Mesenchymal stem cell (in vitro differentiated cells and primary cell): ENCODE measurements at regions not wholly inside any gene's neighbourhood (a gene's known extent, or its start where the extent isn't known, plus 50 kb on each side); places are given as distances from the start of the nearest gene placed in this dataset.
"Not testable (repeated sequence)": the region's sequence is repeated elsewhere in the genome, so short reads cannot be mapped to it uniquely, and the experiment has no call there.

ENCODE experiments used
- DNase-seq: peaks from one replicate; pipeline ENCODE4 v3.0.0-alpha.2; 2013
- H2AFZ ChIP-seq: one replicate; pipeline ENCODE4 v1.6.1; 2013; ENCODE audit warnings: low read depth, mild to moderate bottlenecking, control low read depth, inconsistent platforms, low read length, moderate library complexity
- H2AK5ac ChIP-seq: 2 replicates; pipeline ENCODE4 v1.6.1; 2013; ENCODE audit warnings: low read length, moderate library complexity, mild to moderate bottlenecking, inconsistent platforms; ENCODE audit not compliant: severe bottlenecking
- H2BK120ac ChIP-seq: one replicate; pipeline ENCODE4 v1.6.1; 2013; ENCODE audit warnings: low read depth, mild to moderate bottlenecking, inconsistent platforms, low read length, moderate library complexity
- H2BK12ac ChIP-seq, 2 experiments: one replicate each; pipeline ENCODE4 v1.6.1; 2013; ENCODE audit warnings: inconsistent platforms in 2 of 2, low read length in 2 of 2, mild to moderate bottlenecking in 2 of 2, moderate library complexity in 2 of 2, control low read depth in 1 of 2
- H2BK15ac ChIP-seq: one replicate; pipeline ENCODE4 v1.6.1; 2013; ENCODE audit warnings: mild to moderate bottlenecking, low read depth, inconsistent platforms; ENCODE audit not compliant: poor library complexity, severe bottlenecking
- H2BK5ac ChIP-seq: 2 replicates; pipeline ENCODE4 v1.6.1; 2013; ENCODE audit warnings: low read depth, mild to moderate bottlenecking, low read length, control low read depth, inconsistent platforms; ENCODE audit not compliant: poor library complexity, severe bottlenecking
- H3K14ac ChIP-seq, 2 experiments: one replicate each; pipeline ENCODE4 v1.6.1; 2013; ENCODE audit warnings: inconsistent platforms in 2 of 2, low read length in 2 of 2, control low read depth in 1 of 2, mild to moderate bottlenecking in 1 of 2, moderate library complexity in 1 of 2
- H3K18ac ChIP-seq, 2 experiments: one replicate each; pipeline ENCODE4 v1.6.1; 2013; ENCODE audit warnings: inconsistent platforms in 2 of 2, low read length in 2 of 2, control low read depth in 1 of 2, low read depth in 1 of 2, mild to moderate bottlenecking in 1 of 2
- H3K23ac ChIP-seq, 2 experiments: one replicate each; pipeline ENCODE4 v1.6.1; 2013; ENCODE audit warnings: inconsistent platforms in 2 of 2, low read length in 2 of 2, mild to moderate bottlenecking in 2 of 2, moderate library complexity in 2 of 2, control low read depth in 1 of 2
- H3K27ac ChIP-seq: 2 replicates; pipeline ENCODE4 v1.5.1; 2013; ENCODE audit warnings: mild to moderate bottlenecking, moderate library complexity, low read length, control low read depth, inconsistent platforms; ENCODE audit not compliant: poor library complexity, severe bottlenecking
- H3K27me3 ChIP-seq, 2 experiments: 2 replicates each; pipeline versions ENCODE4 v1.6.1 to v1.7.0; 2013; ENCODE audit warnings: low read length in 2 of 2, mild to moderate bottlenecking in 2 of 2, moderate library complexity in 2 of 2, control low read depth in 1 of 2, inconsistent platforms in 1 of 2; ENCODE audit not compliant: control insufficient read depth in 1 of 2, insufficient read depth in 1 of 2
- H3K36me3 ChIP-seq, 2 experiments: 2 replicates each; pipeline versions ENCODE4 v1.6.1 to v1.7.0; 2013; ENCODE audit warnings: low read length in 2 of 2, control low read depth in 1 of 2, inconsistent platforms in 1 of 2, low read depth in 1 of 2, mild to moderate bottlenecking in 1 of 2; ENCODE audit not compliant: insufficient read depth in 2 of 2, control insufficient read depth in 1 of 2
- H3K4ac ChIP-seq, 2 experiments: one replicate each; pipeline ENCODE4 v1.6.1; 2013; ENCODE audit warnings: inconsistent platforms in 2 of 2, low read length in 2 of 2, mild to moderate bottlenecking in 2 of 2, moderate library complexity in 2 of 2, control low read depth in 1 of 2, low read depth in 1 of 2
- H3K4me1 ChIP-seq: 2 replicates; pipeline ENCODE4 v1.6.1; 2013; ENCODE audit warnings: low read depth, low read length, control low read depth; ENCODE audit not compliant: control insufficient read depth, insufficient read depth
- H3K4me2 ChIP-seq: 2 replicates; pipeline ENCODE4 v1.6.1; 2013; ENCODE audit warnings: low read length, mild to moderate bottlenecking, inconsistent platforms; ENCODE audit not compliant: poor library complexity, severe bottlenecking
- H3K4me3 ChIP-seq, 2 experiments: 2 replicates each; pipeline versions ENCODE4 v1.5.1 to v1.7.0; 2013; ENCODE audit warnings: low read length in 2 of 2, mild to moderate bottlenecking in 2 of 2, control low read depth in 1 of 2, low read depth in 1 of 2; ENCODE audit not compliant: insufficient read depth in 1 of 2
- H3K79me1 ChIP-seq: replicated peaks from 2 replicates; pipeline ENCODE4 v1.6.1; 2013; ENCODE audit warnings: mild to moderate bottlenecking, control low read depth, low read length, inconsistent platforms; ENCODE audit not compliant: poor library complexity, severe bottlenecking
- H3K9ac ChIP-seq: 2 replicates; pipeline ENCODE4 v1.7.0; 2013; ENCODE audit warnings: mild to moderate bottlenecking, low read length, moderate library complexity
- H3K9me3 ChIP-seq: 2 replicates; pipeline ENCODE4 v1.7.0; 2013; ENCODE audit warnings: mild to moderate bottlenecking, low read length; ENCODE audit not compliant: control insufficient read depth
- H4K8ac ChIP-seq: one replicate; pipeline ENCODE4 v1.6.1; 2013; ENCODE audit warnings: inconsistent platforms, mild to moderate bottlenecking, low read length, moderate library complexity
- H4K91ac ChIP-seq: one replicate; pipeline ENCODE4 v1.6.1; 2013; ENCODE audit warnings: mild to moderate bottlenecking, low read length, inconsistent platforms
- WGBS: methylation state at CpG from one replicate; pipeline ENCODE4 v1.1.7; 2013; ENCODE audit warnings: mixed read lengths; 5-methylcytosine and 5-hydroxymethylcytosine counted together

DNA sequence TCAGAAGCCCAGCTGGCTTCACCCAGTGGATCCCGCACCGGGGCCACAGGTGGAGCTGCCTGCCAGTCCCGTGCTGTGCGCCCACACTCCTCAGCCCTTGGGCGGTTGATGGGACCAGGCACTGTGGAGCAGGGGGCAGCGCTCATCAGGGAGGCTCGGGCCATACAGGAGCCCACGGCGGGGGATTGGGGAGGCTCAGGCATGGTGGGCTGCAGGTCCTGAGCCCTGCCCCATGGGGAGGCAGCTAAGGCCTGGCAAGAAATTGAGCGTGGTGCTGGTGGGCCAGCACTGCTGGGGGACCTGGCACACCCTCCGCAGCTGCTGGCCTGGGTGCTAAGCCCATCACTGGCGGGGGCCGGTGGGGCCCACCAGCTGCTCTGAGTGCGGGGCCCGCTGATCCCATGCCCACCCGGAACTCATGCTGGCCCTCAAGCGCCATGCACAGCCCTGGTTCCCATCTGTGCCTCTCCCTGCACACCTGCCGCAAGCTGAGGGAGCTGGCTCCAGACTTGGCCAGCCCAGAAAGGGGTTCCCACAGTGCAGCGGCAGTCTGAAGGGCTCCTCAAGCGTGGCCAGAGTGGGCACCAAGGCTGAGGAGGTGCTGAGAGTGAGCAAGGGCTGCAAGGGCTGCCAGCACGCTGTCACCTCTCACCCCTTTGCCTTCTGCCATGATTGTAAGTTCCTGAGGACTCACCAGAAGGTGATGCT lies 705.1 kb downstream of the STPG2 start:
- H3K4ac ChIP-seq, H3K18ac ChIP-seq, H3K14ac ChIP-seq, H3K27ac ChIP-seq, H3K4me1 ChIP-seq, H3K36me3 ChIP-seq, H4K8ac ChIP-seq, H3K9ac ChIP-seq, H3K4me3 ChIP-seq, H3K79me1 ChIP-seq, H2BK120ac ChIP-seq, H2AFZ ChIP-seq, H2BK15ac ChIP-seq, DNase-seq, H3K4me2 ChIP-seq, H2BK5ac ChIP-seq, H4K91ac ChIP-seq, H2BK12ac ChIP-seq, H2AK5ac ChIP-seq, H3K27me3 ChIP-seq, H3K23ac ChIP-seq: not testable (repeated sequence)
- WGBS, result 85% methylated on average over 21 of the region's 21 CpGs
- H3K9me3 ChIP-seq, result peaks cover 11% of the 10 kb centered on the region

DNA sequence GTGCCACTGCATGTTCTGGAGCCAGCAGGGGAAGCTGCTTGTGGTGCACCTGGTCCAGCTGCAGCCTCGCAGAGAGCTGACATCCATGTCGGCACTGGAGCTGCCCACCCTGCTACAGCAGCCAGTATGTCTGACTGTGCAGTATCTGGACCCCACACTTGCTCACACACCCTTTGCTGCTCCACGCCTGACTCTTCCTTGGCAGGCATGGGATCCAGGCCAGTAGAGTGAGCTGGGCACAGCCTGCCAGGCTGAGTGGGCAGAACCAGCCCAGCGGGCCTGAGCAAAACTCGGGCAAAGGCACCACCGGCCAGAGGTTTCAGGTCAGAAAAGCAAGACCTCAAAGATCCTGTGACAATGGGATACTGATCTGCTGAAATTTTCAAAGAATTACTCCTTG lies 690.1 kb downstream of the STPG2 start:
- H3K9ac ChIP-seq, result no peak overlapping the region
- no peak for DNase-seq
- no peaks in the 10 kb centered on the region for H3K79me1 ChIP-seq
- peaks cover 10% of the 10 kb centered on the region for H3K9me3 ChIP-seq
- H3K14ac ChIP-seq, result no peak overlapping the region
- no peak overlapping the region for H3K23ac ChIP-seq
- no peak overlapping the region for H3K4me3 ChIP-seq
- H2BK120ac ChIP-seq, result no peak overlapping the region
- H2BK5ac ChIP-seq, result no peak overlapping the region
- no peak overlapping the region for H3K4me2 ChIP-seq
- no peak overlapping the region for H3K27ac ChIP-seq
- H3K18ac ChIP-seq, result no peak overlapping the region
- no peaks in the 10 kb centered on the region for H3K27me3 ChIP-seq
- peaks cover 0 to 3% of the 10 kb centered on the region in 2 experiments for H3K36me3 ChIP-seq
- H2AK5ac ChIP-seq, result no peak overlapping the region
- H2BK12ac ChIP-seq, result no peak overlapping the region
- H3K4ac ChIP-seq, result no peak overlapping the region
- no peak overlapping the region for H4K8ac ChIP-seq
- no peak overlapping the region for H2BK15ac ChIP-seq
- 84% methylated on average over 6 of the region's 6 CpGs for WGBS
- no peaks in the 10 kb centered on the region for H3K4me1 ChIP-seq
- H4K91ac ChIP-seq, result no peak overlapping the region
- H2AFZ ChIP-seq, result no peak overlapping the region

DNA sequence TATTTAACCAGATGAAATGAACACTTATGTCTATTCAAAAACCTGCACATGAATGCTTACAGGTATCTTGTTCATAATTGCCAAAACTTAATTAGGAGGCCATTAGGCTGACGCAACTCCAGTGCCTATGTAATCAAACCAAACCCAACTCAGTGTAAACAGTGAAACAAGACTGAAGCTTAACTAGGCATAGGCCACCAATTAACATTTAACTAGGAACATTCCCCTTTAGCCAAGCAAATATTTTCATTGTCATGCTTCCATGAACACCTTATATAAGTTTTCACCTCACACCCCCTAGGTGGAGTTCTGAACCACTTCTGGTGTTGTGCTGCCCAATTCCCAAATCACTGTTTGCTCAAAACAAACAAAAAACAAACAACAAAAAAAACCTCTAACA lies 686.0 kb downstream of the STPG2 start:
- Histone ChIP-seq H2BK5ac (no peak overlapping the region), H3K4me2 (no peak overlapping the region), H3K4me1 (no peaks in the 10 kb centered on the region), H3K79me1 (no peaks in the 10 kb centered on the region), H3K27me3 (no peaks in the 10 kb centered on the region), H3K23ac (no peak overlapping the region), H3K9ac (no peak overlapping the region), H3K4ac (no peak overlapping the region), H3K9me3 (peaks cover 3% of the 10 kb centered on the region), H2AK5ac (no peak overlapping the region), H4K8ac (no peak overlapping the region), H3K4me3 (no peak overlapping the region), H2AFZ (no peak overlapping the region), H3K27ac (no peak overlapping the region), H4K91ac (no peak overlapping the region), H2BK15ac (no peak overlapping the region), H2BK120ac (no peak overlapping the region), H3K18ac (no peak overlapping the region), H3K14ac (no peak overlapping the region), H3K36me3 (peaks cover 0 to 3% of the 10 kb centered on the region in 2 experiments), H2BK12ac (no peak overlapping the region)
- WGBS, result 88% methylated on average over 1 of the region's 1 CpG
- no peak for DNase-seq

DNA sequence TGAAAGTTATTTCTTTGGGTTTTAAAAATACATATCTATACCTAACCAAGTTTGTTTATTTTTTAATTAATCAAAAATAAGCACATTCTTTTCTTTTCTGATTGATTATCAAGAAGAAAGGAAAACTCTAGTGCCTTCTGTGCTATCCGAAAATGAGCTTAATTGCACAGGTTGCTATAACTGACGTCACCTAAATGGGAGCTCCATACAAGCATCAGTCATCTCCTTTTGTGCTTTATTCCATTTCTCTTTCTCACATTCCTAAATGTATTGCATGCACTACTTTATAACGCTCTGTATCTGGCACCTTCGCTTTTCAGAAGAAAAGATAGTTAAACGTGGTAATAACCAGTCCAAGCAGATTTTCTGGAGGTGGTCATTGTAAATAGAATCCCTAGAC lies 675.0 kb downstream of the STPG2 start:
- Histone ChIP-seq H3K27me3 (no peaks in the 10 kb centered on the region), H3K9ac (no peak overlapping the region), H3K4me3 (no peak overlapping the region), H2BK5ac (no peak overlapping the region), H3K14ac (no peak overlapping the region), H4K8ac (no peak overlapping the region), H3K4me2 (no peak overlapping the region), H3K36me3 (no peaks in the 10 kb centered on the region), H2AK5ac (no peak overlapping the region), H3K27ac (no peak overlapping the region), H3K18ac (no peak overlapping the region), H4K91ac (no peak overlapping the region), H2BK12ac (no peak overlapping the region), H3K23ac (no peak overlapping the region), H2BK15ac (no peak overlapping the region), H3K79me1 (no peaks in the 10 kb centered on the region), H2BK120ac (no peak overlapping the region), H3K4me1 (no peaks in the 10 kb centered on the region), H3K9me3 (peaks cover 9% of the 10 kb centered on the region), H2AFZ (no peak overlapping the region), H3K4ac (no peak overlapping the region)
- DNase-seq, result no peak
- 77% methylated on average over 5 of the region's 5 CpGs for WGBS
